Right forelimb (tissue), 1 donor: ENCODE measurements at regions not wholly inside any gene's neighbourhood (a gene's known extent, or its start where the extent isn't known, plus 50 kb on each side); places are given as distances from the start of the nearest gene placed in this dataset.

Experiments
- DNase-seq: peaks from one replicate; pipeline ENCODE4 v3.0.0-alpha.2; 2018

GRCh38 chr11:116527180-116527991, 245.4 kb downstream of the BUD13 start:
- no peak for DNase-seq

- DNase-seq, result no peak
These were observed 246.8 kb downstream of the BUD13 start for GRCh38 chr11:116525961-116526495.

- no peak for DNase-seq
These were observed 253.3 kb downstream of the BUD13 start for GRCh38 chr11:116519499-116519898.

DNA sequence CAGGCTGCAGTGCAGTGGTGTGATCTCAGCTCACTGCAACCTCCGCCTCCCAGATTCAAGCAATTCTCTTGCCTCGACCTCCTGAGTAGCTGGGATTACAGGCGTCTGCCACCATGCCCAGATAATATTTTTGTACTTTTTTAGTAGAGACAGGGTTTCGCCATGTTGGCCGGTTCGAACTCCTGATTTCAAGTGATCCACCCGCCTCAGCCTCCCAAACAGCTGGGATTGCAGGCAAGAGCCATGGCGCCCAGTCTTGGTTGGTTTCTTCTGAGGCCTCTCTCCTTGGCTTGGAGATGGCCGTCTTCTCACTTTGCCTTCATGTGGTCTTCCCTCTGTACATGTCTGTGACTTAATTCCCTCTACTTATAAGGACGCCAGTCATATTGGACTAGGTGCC, 254.6 kb downstream of the BUD13 start:
- no peak for DNase-seq

- DNase-seq, result no peak
These were observed 255.2 kb downstream of the BUD13 start for GRCh38 chr11:116517584-116517983.

- DNase-seq, result no peak
These were observed 255.7 kb downstream of the BUD13 start for GRCh38 chr11:116517077-116517476.

GRCh38 chr11:116515664-116516184, 257.1 kb downstream of the BUD13 start:
- DNase-seq, result no peak

DNA sequence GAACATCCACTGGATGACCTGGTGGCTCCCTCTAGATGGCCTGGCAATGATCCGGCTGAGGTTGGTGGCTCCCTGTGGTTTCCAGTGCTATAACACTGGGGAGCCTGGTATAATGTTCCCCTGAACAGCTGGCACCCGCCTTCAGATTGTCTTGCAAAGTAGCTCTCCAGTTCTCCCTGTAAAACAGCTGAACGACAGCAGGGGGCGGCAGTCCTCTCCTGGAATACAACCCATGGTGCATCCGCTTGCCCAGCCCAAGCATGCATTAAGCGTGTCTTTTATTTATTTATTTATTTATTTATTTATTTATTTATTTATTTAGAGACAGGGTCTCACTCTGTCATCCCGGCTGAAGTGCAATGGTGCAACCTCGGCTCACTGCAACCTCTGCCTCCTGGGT, 258.9 kb downstream of the BUD13 start:
- no peak for DNase-seq

- DNase-seq, result no peak
These were observed 259.4 kb downstream of the BUD13 start for GRCh38 chr11:116513278-116513823.

DNA sequence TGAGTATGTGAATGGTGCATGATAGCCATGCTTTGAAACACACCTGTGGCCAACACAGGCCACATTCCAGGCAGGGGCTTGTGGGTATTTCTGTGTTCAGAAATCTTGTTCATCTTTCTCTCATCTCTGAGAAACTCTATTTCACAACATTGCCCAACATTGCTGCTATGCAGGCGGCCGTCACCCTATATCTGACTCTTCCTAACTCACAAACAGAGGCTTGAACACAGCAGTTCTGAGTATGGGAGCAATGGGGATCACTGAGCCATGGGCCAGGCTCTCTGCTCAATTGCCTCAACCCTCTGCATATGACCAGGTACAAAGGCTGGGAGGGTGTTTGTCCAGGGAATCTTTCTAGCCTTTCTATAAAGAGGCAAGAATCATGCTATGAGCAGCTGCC, 259.9 kb downstream of the BUD13 start:
- DNase-seq, result no peak

GRCh38 chr11:116511684-116512083, 261.1 kb downstream of the BUD13 start:
- no peak for DNase-seq

GRCh38 chr11:116510886-116511650, 261.7 kb downstream of the BUD13 start:
- DNase-seq, result no peak

DNA sequence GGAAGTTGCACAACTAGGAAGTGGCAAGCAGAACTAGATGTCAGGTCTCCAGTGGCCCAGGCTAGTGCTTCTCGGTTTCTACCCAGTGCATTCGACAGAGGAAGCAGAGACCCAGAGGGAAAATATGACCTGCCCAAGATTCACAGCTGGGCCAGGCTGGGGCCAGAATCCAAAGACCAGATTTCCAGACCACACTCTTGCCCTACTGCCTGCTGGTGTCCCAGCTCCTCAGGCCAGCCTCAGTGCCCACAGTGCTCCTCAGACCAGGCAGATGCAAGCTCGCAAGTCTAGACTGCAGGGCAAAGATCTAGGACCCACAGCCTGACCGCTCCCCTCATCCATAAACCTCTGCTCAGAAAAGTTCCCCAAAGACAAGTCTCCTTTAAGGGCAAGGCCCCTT, 262.6 kb downstream of the BUD13 start:
- DNase-seq, result no peak

GRCh38 chr11:116509551-116509950, 263.2 kb downstream of the BUD13 start:
- DNase-seq, result no peak

GRCh38 chr11:116507849-116508695, 264.7 kb downstream of the BUD13 start:
- DNase-seq, result no peak

- no peak for DNase-seq
These were observed 265.8 kb downstream of the BUD13 start for GRCh38 chr11:116507016-116507415.

DNA sequence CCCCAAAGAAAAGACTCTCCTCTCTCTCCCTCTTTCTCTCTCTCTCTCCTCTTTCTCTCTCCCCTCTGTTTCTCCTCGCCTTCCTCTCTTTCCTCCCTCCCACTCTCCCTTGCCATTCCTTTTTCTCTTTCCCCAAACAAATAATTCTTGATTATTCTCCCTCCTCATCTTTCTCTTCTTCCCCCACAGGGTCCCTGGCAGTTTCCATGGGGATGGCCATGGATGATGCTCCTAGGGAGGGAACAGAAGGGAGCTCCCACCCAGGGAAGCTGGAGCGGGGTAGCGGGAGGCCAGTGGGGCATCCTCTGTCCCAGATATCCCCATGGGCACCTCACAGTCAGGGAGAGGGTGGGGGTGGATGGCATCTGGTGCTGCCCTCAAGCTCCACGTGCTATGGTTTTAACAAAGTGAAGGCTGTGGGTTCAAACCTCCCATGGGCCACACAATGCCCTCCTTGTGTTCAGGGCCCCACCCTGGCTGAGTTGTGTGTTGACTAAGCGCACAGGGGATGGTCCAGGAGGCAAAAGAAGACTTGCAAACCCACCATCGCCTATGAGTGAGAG, 266.4 kb downstream of the BUD13 start:
- DNase-seq, result no peak

GRCh38 chr11:116505298-116506262, 267.2 kb downstream of the BUD13 start:
- no peak for DNase-seq

DNA sequence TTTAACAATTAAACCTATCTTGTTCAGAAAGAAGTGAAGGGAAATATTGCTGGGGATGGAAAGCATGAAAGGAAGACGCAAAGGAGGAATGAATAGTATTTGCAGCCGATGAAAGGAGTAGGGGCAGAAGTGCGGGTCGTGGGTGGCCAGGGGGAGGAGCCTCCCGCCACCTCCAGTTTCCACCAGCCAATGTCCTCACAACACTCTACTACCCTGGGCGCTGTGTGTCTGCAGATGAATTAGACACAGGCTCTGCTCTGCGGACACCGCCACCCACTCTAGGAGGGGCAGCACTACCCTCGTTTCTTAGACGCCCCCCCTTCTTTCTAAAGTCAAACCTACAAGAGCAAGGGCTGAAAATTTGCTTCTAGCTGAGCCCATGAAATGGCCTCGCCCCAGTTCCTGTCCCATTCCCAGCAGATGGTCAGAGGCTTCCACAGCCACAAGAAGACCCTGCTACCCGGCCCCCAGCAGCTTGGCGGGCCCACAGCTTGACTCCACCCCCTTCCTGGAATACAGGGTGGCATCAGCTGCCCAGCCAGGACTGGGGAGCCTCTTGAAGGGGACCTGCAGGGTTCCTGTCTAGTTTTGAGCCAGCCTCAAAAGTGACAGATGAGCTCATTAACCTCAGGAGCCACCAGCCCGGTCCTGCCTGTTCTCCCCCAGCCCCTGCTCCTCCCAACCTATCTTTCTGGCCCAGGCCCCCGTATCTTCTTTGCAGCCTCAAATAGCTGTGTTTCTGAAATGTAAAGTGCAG, 268.1 kb downstream of the BUD13 start:
- no peak for DNase-seq
